Amniotic epithelial cell (primary cell): ENCODE measurements at regions not wholly inside any gene's neighbourhood (a gene's known extent, or its start where the extent isn't known, plus 50 kb on each side); places are given as distances from the start of the nearest gene placed in this dataset.
A peak's percentile ranks its signal among the peaks of the same experiment; 100 is the strongest.
"Not testable (repeated sequence)": the region's sequence is repeated elsewhere in the genome, so short reads cannot be mapped to it uniquely, and the experiment has no call there.

Source experiments
- DNase-seq: peaks from one replicate; pipeline ENCODE4 v3.0.0-alpha.2; 2010; ENCODE audit warnings: low read depth

- no peak for DNase-seq
Measured at GRCh38 chr2:31736695-31737454, 156.1 kb upstream of the SRD5A2 start.

GRCh38 chr2:31735716-31736115 is 155.0 kb upstream of the SRD5A2 start:
- DNase-seq = no peak

DNA sequence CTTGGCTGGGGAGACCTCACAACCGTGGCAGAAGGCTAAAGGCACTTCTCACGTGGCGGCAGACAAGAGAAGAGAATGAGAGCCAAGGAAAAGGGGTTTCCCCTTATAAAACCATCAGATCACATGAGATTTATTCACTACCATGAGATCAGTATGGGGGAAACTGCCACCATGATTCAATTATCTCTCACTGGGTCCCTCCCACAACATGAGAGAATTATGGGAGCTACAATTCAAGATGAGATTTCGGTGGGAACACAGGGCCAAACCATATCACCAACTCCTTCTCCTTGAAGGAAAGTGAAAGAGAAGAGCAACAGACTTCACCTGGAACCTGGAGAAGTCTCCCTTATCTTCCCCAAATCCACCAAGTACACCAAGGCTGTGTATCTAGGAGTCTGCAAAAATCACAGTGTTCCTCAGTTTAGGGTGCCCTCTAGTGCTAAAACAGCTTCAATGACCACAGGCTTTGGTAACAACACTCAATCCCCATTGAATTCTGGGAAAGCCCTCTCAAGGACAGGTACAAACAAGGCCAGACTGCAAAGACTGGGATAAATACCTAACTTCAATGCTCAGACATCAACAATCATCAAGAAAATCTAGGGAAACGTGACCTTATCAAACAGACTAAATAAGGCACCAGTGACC is 148.8 kb upstream of the SRD5A2 start:
- peak; percentile 30 for DNase-seq

DNA sequence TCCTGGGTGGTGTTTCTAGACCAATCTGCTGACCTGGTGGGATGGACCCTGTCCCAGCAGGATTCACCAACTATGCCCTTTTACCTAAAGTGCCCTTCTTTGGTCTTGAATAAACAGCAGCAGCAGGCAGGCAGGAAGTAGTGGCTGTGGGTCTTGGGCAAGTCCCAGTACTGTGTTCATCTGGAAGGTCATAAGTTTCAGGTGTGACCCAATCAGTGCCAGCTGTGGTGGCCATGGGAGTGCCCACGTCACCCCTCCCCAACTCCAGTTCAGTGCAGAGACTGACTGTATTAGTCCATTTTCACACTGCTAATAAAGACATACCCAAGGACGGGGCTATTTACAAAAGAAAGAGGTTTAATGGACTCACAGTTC is 148.3 kb upstream of the SRD5A2 start:
- DNase-seq = no peak

DNA sequence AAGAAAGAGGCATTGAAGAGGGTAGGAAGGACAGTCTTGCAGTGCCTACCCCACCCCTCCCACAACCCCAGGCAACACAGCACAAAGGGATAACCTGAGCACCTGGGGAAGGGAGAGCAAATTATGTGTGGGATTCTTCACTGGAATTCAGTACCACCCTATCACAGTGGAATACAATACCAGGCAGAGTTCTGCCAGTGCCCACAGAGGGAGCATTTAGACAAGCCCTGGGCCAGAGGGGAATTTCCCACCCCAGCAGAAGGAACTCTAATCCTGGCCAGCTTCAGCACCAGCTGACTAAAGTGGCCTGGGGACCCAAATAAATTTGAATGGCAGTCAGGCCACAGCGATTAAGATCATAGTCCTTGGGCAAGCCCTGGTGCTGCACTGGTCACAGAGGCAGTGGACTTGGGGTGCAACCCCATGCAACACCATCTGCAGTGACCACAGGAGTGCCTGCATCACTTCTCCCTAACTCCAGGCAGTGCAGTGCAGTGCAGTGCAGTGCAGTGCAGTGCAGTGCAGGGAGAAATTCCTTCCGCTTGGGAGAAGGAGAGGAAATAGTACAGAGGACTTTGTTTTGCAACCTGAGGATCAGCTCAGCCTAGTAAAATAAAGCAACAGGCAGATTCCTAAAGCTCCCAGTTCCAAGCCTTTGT is 147.8 kb upstream of the SRD5A2 start:
- DNase-seq = no peak

- DNase-seq = no peak
Measured at GRCh38 chr2:31726457-31726856, 145.7 kb upstream of the SRD5A2 start.

DNA sequence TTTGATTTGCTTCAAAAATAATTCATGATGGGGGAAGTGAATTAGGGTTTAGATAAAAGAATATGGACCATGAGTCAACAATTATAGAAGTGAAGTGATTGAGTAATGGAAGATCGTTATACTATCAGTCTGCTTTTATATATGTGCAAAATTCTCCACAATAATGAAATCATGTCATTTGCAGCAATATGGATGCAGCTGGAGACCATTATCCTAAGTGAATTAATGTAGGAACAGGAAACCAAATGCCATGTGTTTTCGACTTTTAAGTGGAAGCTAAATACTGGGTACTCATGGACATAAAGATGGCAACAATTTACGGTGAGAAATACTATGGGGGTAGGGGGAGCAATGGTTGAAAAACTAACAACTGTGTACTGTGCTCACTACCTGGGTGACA is 144.7 kb upstream of the SRD5A2 start:
- no peak for DNase-seq

GRCh38 chr2:31711737-31712136 is 131.0 kb upstream of the SRD5A2 start:
- no peak for DNase-seq

GRCh38 chr2:31710121-31710520 is 129.4 kb upstream of the SRD5A2 start:
- DNase-seq = no peak

DNA sequence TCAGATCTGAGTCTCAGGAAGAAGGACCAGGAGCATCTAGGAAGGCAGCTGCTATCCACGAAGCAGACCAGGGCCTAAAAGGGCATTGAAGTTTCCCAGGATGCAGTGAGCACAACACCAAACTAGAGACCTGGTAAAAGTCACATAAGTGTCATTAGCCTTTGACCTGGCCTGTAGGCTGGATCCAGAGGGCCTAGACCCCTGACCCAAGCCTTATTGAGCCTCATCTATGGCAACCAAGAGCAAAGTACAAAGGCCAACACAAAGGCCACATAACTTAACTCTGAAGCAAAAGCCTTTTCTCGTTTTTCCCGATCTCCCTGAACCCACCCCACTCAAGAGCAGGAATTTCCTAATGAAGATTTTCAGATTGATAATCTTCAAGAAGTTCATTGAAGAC is 127.3 kb upstream of the SRD5A2 start:
- no peak for DNase-seq

DNA sequence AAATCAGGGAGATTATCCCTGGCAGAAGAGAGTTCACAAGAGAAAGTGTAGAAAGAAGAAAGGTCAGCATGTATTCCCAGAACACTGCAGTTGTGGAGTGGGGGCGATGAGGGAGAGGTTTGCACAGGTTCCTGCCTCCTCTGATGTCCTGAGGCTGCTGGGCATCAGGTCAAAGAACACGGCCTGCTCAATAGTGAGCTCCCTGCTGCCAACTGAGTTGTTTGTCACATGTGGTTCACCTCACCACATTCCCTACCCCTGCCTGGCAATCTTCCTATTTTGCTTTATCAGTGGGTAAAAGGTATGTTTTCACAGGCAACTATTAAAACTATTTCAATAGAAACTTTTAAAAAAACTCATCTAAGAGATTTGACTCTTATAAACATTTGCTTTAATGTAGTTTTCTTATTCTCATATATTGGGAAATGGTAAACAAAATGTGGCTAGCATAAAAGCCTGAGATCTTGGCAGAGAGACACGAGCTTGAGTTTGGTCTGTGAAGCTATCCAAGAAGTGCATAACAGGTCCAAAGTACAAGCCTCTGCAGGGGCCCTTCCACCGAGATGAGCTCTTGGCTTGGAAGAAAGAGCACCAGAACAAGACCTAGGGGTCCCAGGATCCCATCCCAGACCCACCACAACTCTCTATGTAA is 123.9 kb upstream of the SRD5A2 start:
- DNase-seq = no peak

DNA sequence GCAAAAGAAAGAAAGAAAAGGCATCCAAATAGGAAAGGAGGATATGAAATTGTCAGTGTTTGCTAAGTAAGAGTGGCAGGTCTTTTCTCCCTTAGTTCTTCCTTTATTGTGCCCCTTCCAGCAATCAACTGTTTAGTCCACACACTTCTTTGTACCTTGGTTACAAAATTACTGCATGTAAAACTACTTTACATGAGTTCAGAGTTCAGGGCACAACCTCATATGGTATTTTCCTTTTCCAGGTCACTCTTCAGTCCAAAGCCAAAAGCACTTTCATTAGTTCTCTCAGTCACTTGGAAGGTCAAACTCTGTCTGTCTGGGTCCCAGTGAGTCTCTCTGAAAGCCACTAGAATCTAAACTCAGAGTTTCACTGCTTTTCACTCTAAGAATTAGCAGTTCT is 122.5 kb upstream of the SRD5A2 start:
- no peak for DNase-seq

DNA sequence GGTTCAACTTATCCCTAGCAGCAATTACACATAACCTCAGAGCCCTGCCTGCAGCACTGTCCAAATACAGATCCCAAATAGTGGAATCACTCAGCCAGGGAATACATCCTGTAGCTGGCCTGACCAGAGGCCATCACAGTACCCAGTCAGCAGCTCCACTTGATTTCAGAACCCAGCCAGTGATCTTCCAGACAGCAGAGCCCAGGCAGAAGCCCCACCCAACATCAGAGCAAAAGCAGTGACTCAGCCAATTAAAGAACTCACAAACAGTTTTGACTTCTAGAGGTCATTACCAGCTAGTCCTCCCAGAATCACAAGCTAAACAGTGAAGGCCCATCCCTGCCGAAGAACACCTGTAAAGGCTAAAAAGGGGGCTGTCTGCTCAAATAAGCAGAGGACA is 118.0 kb upstream of the SRD5A2 start:
- no peak for DNase-seq

- DNase-seq = no peak
Measured at GRCh38 chr2:31696068-31696467, 115.3 kb upstream of the SRD5A2 start.

- DNase-seq = peak; percentile 7
Measured at GRCh38 chr2:31694444-31694843, 113.7 kb upstream of the SRD5A2 start.

DNA sequence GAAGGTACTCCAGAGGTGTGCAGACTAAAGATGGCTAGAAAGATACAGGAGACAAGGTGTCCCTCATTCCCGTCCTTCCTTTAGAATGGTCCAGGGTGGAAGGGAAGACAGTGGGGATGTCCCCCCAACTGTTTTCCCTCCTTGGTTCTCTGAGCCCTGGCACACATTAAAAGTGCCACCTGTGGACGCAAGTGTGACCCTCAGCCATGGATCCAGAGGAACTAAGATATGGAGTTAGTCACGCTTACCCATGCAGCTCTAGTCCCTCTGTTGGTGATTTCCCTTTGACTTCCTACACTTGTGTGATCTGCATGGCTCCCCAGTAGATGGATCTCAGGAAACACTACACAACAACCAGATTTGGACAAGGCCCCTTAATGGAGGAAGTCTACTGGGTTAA is 113.1 kb upstream of the SRD5A2 start:
- DNase-seq = peak; percentile 37

DNA sequence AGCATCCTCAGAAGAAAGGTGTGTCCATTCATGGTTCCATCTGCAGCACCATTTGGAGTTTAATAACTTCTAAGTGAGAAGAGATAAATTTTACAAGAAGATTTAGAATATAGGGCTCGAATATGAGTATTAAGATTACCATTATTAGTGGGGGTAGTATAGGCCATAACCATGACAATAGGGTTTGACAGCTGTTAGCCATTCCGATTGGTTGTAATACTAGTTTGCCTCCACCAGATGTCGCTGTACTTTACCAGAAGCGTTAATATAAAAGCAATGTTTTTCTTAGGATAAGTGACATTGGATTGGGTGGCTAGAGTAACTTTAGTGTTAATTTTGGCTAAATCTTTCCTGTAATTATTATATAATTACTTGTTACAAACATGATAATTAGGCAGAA is 107.5 kb upstream of the SRD5A2 start:
- DNase-seq = peak; percentile 2

- DNase-seq = not testable (repeated sequence)
Measured at GRCh38 chr2:31683506-31683905, 102.8 kb upstream of the SRD5A2 start.

DNA sequence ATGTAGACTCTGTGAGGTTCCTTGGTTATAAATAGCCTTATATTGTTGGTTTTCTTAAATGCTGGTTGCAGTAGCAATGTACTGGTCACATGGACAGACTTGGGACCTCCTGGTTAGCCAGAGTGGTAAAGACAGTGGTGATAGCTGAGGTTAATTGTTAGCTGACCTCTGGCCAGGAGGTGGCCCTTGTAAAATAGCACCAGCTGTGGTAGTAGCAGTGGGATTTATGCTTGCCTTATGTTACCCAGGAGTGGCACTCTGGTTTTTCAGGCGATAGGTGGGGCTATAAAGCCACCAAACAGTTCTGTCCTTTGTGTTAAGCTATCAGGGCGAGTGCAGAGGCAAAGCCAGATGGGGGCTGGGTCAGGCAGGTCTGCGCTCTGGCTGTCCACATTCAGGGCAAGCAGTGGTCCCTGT is 94.8 kb upstream of the SRD5A2 start:
- DNase-seq = no peak

DNA sequence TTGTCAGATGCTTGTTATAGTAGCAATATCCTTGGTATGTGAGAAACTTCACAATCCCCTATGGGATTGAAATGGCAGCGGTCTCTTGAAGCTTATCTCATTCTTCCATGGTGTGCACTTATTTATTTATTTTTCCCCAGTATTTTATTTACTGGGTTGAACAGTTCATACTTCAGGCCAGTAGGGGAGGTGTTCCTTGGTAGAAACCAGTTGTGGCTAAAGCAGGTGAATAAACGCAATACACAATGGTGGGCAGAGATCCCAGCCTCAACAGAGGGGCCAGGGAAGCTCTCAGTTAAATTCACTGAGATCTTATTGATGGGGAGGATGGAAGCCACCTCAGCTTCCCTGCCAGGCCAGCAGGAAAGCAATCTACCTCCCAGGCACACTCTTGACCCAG is 93.7 kb upstream of the SRD5A2 start:
- no peak for DNase-seq

GRCh38 chr2:31666878-31667277 is 86.1 kb upstream of the SRD5A2 start:
- DNase-seq = no peak

- DNase-seq = no peak
Measured at GRCh38 chr2:31664949-31665724, 84.4 kb upstream of the SRD5A2 start.
